Liver (tissue), 3 donors: ENCODE measurements at regions not wholly inside any gene's neighbourhood (a gene's known extent, or its start where the extent isn't known, plus 50 kb on each side); places are given as distances from the start of the nearest gene placed in this dataset.

ENCODE experiments used
- CTCF ChIP-seq: fragments of 150-350 bp; IDR thresholded peaks from 2 replicates; pipeline ENCODE4 v1.5.1; 2017; ENCODE audit warnings: improper control_type of control experiment, low read depth, low read length; ENCODE audit not compliant: missing input control
- TAF1 ChIP-seq: conservative IDR thresholded peaks from 2 replicates; pipeline ENCODE4 v1.6.1; 2016; ENCODE audit warnings: antibody characterized with exemption, mild to moderate bottlenecking
- YY1 ChIP-seq: IDR thresholded peaks from 2 replicates; pipeline ENCODE4 v1.6.1; 2016; ENCODE audit warnings: antibody characterized with exemption, mild to moderate bottlenecking
- TF ChIP-seq, protein P1 (sequence below): IDR thresholded peaks from 2 replicates; pipeline ENCODE4 v1.6.1; 2016; ENCODE audit warnings: antibody characterized with exemption
- donor health status: healthy.
- donor health status: healthy.

DNA sequence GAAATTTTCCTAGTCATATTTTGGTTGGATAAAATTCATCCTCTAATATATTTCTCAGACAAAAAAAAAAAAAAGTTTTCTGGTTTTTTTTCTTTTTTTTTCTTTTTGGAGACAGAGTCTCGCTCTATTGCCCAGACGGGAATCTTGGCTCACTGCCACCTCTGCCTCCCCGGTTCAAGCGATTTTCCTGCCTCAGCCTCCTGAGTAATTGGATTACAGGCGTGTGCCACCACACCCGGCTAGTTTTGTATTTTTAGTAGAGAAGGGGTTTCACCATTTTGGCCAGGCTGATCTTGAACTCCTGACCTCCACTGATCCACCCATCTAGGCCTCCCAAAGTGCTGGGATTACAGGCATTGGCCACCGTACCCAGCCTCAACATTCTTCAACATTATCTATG lies 432.7 kb upstream of the PABPC4L start:
- TF ChIP-seq, protein P1, sequence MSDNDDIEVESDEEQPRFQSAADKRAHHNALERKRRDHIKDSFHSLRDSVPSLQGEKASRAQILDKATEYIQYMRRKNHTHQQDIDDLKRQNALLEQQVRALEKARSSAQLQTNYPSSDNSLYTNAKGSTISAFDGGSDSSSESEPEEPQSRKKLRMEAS: no peak
- TF ChIP-seq CTCF (no peak), TAF1 (no peak), YY1 (no peak)
